Astrocyte (in vitro differentiated cells and primary cell): ENCODE measurements at regions not wholly inside any gene's neighbourhood (a gene's known extent, or its start where the extent isn't known, plus 50 kb on each side); places are given as distances from the start of the nearest gene placed in this dataset.

ENCODE experiments used
- EZH2 ChIP-seq: IDR thresholded peaks from 2 replicates; pipeline ENCODE4 v1.6.1; 2012; ENCODE audit warnings: mild to moderate bottlenecking, low read length, inconsistent platforms; ENCODE audit not compliant: insufficient read depth
- TF ChIP-seq, protein P1 (sequence below): IDR thresholded peaks from 2 replicates; pipeline ENCODE4 v1.5.1; 2011; ENCODE audit warnings: low read depth, mild to moderate bottlenecking, inconsistent platforms, low read length, moderate library complexity; ENCODE audit not compliant: insufficient read depth

DNA sequence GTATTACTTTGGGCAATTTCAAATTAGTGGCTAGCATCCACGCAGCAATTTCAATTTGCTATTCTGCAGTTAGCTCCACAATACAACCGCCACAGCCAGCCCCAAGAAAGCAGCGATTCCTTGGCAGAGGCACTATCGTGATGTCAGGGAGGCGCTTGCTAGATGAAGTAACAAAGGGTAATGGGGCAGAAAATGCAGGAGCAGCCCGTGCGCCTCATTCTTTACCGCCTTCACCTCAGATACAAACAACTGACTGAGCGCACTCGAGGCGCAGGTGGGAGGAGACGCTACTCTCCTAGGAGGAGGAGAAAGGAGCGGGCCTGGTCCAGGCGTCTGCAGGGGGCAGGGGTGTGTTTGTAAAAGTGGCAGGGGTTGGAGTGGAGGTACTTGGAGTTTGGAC lies 76.9 kb upstream of the ASB18 start:
- TF ChIP-seq, protein P1, sequence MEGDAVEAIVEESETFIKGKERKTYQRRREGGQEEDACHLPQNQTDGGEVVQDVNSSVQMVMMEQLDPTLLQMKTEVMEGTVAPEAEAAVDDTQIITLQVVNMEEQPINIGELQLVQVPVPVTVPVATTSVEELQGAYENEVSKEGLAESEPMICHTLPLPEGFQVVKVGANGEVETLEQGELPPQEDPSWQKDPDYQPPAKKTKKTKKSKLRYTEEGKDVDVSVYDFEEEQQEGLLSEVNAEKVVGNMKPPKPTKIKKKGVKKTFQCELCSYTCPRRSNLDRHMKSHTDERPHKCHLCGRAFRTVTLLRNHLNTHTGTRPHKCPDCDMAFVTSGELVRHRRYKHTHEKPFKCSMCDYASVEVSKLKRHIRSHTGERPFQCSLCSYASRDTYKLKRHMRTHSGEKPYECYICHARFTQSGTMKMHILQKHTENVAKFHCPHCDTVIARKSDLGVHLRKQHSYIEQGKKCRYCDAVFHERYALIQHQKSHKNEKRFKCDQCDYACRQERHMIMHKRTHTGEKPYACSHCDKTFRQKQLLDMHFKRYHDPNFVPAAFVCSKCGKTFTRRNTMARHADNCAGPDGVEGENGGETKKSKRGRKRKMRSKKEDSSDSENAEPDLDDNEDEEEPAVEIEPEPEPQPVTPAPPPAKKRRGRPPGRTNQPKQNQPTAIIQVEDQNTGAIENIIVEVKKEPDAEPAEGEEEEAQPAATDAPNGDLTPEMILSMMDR, result no peak
- no peak for TF ChIP-seq EZH2
